ENCODE measurements at regions not wholly inside any gene's neighbourhood (a gene's known extent, or its start where the extent isn't known, plus 50 kb on each side); places are given as distances from the start of the nearest gene placed in this dataset.

GRCh38 chr16:73129455-73129854 lies 81.5 kb upstream of the ZFHX3 start:
- 91% methylated on average over 13 of the region's 13 CpGs for WGBS (ENCODE audit: low lambda C conversion rate)
- Histone ChIP-seq H2AFZ (ENCODE audit: low read depth) (no peak overlapping the region), H3K4me2 (no peak overlapping the region), H4K20me1 (ENCODE audit: insufficient read depth) (no peaks in the 10 kb centered on the region), H3K9ac (no peak overlapping the region), H3K36me3 (replicated peaks in 1 of 2; ENCODE audit: control insufficient read depth in 1 of 2, insufficient read depth in 2 of 2, low read length in 1 of 2) (no peaks in the 10 kb centered on the region), H3K4me3 (ENCODE audit: low read depth in 2 of 2, low read length in 1 of 2) (no peak overlapping the region), H3K9me3 (no peaks in the 10 kb centered on the region), H3F3A (replicated peaks; ENCODE audit: insufficient read depth) (peaks cover 5% of the 10 kb centered on the region), H3K27me3 (ENCODE audit: insufficient read depth) (no peaks in the 10 kb centered on the region), H3K79me2 (ENCODE audit: insufficient read depth) (no peaks in the 10 kb centered on the region), H3K9me2 (no peaks in the 10 kb centered on the region), H3K27ac (ENCODE audit: low read depth in 2 of 2, low read length in 1 of 2) (no peak overlapping the region), H3K4me1 (ENCODE audit: control insufficient read depth in 1 of 2, insufficient read depth in 2 of 2, low read depth in 1 of 2, low read length in 1 of 2) (no peaks in the 10 kb centered on the region)
- DNase-seq = no peak
- POLR2A ChIA-PET = no interaction called here
- TF ChIP-seq RAD21 (IDR thresholded peaks at IDR 0.05; ENCODE audit: low read length) = no peak
- TF ChIP-seq, protein P1, sequence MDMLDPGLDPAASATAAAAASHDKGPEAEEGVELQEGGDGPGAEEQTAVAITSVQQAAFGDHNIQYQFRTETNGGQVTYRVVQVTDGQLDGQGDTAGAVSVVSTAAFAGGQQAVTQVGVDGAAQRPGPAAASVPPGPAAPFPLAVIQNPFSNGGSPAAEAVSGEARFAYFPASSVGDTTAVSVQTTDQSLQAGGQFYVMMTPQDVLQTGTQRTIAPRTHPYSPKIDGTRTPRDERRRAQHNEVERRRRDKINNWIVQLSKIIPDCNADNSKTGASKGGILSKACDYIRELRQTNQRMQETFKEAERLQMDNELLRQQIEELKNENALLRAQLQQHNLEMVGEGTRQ (IDR thresholded peaks at IDR 0.05; ENCODE audit: borderline replicate concordance, low read depth, low read length) = no peak
- no peak for TF ChIP-seq TAF1 (IDR thresholded peaks at IDR 0.05; ENCODE audit: borderline replicate concordance, low read depth, low read length)
- TF ChIP-seq NFIC (IDR thresholded peaks at IDR 0.05; ENCODE audit: borderline replicate concordance) = no peak
- TF ChIP-seq MEF2A (IDR thresholded peaks at IDR 0.05; ENCODE audit: borderline replicate concordance, low read depth) = no peak
- no peak for TF ChIP-seq SMC3 (IDR thresholded peaks at IDR 0.05; ENCODE audit: low read depth, low read length)
- TF ChIP-seq, protein P2, sequence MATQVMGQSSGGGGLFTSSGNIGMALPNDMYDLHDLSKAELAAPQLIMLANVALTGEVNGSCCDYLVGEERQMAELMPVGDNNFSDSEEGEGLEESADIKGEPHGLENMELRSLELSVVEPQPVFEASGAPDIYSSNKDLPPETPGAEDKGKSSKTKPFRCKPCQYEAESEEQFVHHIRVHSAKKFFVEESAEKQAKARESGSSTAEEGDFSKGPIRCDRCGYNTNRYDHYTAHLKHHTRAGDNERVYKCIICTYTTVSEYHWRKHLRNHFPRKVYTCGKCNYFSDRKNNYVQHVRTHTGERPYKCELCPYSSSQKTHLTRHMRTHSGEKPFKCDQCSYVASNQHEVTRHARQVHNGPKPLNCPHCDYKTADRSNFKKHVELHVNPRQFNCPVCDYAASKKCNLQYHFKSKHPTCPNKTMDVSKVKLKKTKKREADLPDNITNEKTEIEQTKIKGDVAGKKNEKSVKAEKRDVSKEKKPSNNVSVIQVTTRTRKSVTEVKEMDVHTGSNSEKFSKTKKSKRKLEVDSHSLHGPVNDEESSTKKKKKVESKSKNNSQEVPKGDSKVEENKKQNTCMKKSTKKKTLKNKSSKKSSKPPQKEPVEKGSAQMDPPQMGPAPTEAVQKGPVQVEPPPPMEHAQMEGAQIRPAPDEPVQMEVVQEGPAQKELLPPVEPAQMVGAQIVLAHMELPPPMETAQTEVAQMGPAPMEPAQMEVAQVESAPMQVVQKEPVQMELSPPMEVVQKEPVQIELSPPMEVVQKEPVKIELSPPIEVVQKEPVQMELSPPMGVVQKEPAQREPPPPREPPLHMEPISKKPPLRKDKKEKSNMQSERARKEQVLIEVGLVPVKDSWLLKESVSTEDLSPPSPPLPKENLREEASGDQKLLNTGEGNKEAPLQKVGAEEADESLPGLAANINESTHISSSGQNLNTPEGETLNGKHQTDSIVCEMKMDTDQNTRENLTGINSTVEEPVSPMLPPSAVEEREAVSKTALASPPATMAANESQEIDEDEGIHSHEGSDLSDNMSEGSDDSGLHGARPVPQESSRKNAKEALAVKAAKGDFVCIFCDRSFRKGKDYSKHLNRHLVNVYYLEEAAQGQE (IDR thresholded peaks at IDR 0.05; ENCODE audit: low read depth, low read length) = no peak
- CTCF ChIA-PET = interaction anchor here (0.6 kb wide), 1 partner anchor 10 kb away, joined by 3 read pairs; no protein-coding TSS in a partner anchor

- DNase-seq = no peak
- no peaks in the 10 kb centered on the region for H3K9me3 ChIP-seq
- no peaks in the 10 kb centered on the region for H3K9me2 ChIP-seq
- no peaks in the 10 kb centered on the region for H3K79me2 ChIP-seq (ENCODE audit: insufficient read depth)
- no peak overlapping the region for H2AFZ ChIP-seq (ENCODE audit: low read depth)
- TF ChIP-seq RXRA (IDR thresholded peaks at IDR 0.05; ENCODE audit: borderline replicate concordance, low read depth) (no peak), EZH2phosphoT487 (IDR thresholded peaks at IDR 0.05; ENCODE audit: borderline replicate concordance, low read depth) (no peak), RAD21 (IDR thresholded peaks at IDR 0.05; ENCODE audit: low read length) (no peak), CTCF (IDR thresholded peaks at IDR 0.05) (no peak), NRF1 (IDR thresholded peaks at IDR 0.05; ENCODE audit: low read depth, low read length) (no peak), TCF12 (IDR thresholded peaks at IDR 0.05) (no peak), SMC3 (IDR thresholded peaks at IDR 0.05; ENCODE audit: low read depth, low read length) (no peak), JUND (IDR thresholded peaks at IDR 0.05) (no peak), GATA2 (CRISPR knock-in tag; IDR thresholded peaks at IDR 0.05) (no peak), GABPA (IDR thresholded peaks at IDR 0.05; ENCODE audit: low read depth) (no peak), FOSL2 (IDR thresholded peaks at IDR 0.05; ENCODE audit: borderline replicate concordance, low read depth) (no peak), FOXM1 (IDR thresholded peaks at IDR 0.05; ENCODE audit: low read depth) (no peak), RFX5 (IDR thresholded peaks at IDR 0.05; ENCODE audit: low read length) (no peak)
- TF ChIP-seq, protein P3, sequence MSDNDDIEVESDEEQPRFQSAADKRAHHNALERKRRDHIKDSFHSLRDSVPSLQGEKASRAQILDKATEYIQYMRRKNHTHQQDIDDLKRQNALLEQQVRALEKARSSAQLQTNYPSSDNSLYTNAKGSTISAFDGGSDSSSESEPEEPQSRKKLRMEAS (IDR thresholded peaks at IDR 0.05; ENCODE audit: low read depth) = no peak
- TF ChIP-seq, protein P1 (IDR thresholded peaks at IDR 0.05; ENCODE audit: borderline replicate concordance, low read depth, low read length) = no peak
- no peak overlapping the region for H3K9ac ChIP-seq
- H3F3A ChIP-seq (replicated peaks; ENCODE audit: insufficient read depth) = peaks cover 5% of the 10 kb centered on the region
- H3K27me3 ChIP-seq (ENCODE audit: insufficient read depth) = no peaks in the 10 kb centered on the region
- POLR2A ChIA-PET = no interaction called here
- 79% methylated on average over 5 of the region's 6 CpGs for WGBS (ENCODE audit: low lambda C conversion rate)
- H3K4me3 ChIP-seq (ENCODE audit: low read depth in 2 of 2, low read length in 1 of 2) = no peak overlapping the region
- no peaks in the 10 kb centered on the region for H4K20me1 ChIP-seq (ENCODE audit: insufficient read depth)
- CTCF ChIA-PET = no interaction called here
- no peak overlapping the region for H3K4me2 ChIP-seq
- H3K36me3 ChIP-seq (replicated peaks in 1 of 2; ENCODE audit: control insufficient read depth in 1 of 2, insufficient read depth in 2 of 2, low read length in 1 of 2) = no peaks in the 10 kb centered on the region
- H3K27ac ChIP-seq (ENCODE audit: low read depth in 2 of 2, low read length in 1 of 2) = no peak overlapping the region
- no peaks in the 10 kb centered on the region for H3K4me1 ChIP-seq (ENCODE audit: control insufficient read depth in 1 of 2, insufficient read depth in 2 of 2, low read depth in 1 of 2, low read length in 1 of 2)
These were observed 78.6 kb upstream of the ZFHX3 start for GRCh38 chr16:73126525-73126853.

All from SK-N-SH (cell line).